Keratinocyte (primary cell): ENCODE measurements at regions not wholly inside any gene's neighbourhood (a gene's known extent, or its start where the extent isn't known, plus 50 kb on each side); places are given as distances from the start of the nearest gene placed in this dataset.

ENCODE experiments used
- DNase-seq: peaks from one replicate; pipeline ENCODE4 v3.0.0-alpha.2; 2011; ENCODE audit warnings: low read depth, missing footprints, low spot score
- FAIRE-seq: peaks from 2 replicates; lab custom pipeline; 2011; peaks lifted over from hg19 to GRCh38; lab: Jason Lieb, UNC
- H2AFZ ChIP-seq: 2 replicates; pipeline ENCODE4 v1.6.0; 2012; ENCODE audit warnings: low read length, control low read depth, inconsistent platforms; ENCODE audit not compliant: control insufficient read depth
- H3K27ac ChIP-seq: 2 replicates; pipeline ENCODE4 v1.5.1; 2011; ENCODE audit warnings: low read length; ENCODE audit not compliant: control insufficient read depth, insufficient read depth
- H3K27me3 ChIP-seq: 3 replicates; pipeline ENCODE4 v1.6.0; 2011; ENCODE audit warnings: low read length; ENCODE audit not compliant: control insufficient read depth, insufficient read depth; ENCODE audit errors: extremely low read depth
- H3K36me3 ChIP-seq, 2 experiments: 2 replicates in 1 of 2; 3 replicates in 1 of 2; pipeline ENCODE4 v1.5.1; 2011; ENCODE audit warnings: low read length in 2 of 2, mild to moderate bottlenecking in 1 of 2; ENCODE audit not compliant: control insufficient read depth in 2 of 2, insufficient read depth in 2 of 2; ENCODE audit errors: extremely low read depth in 1 of 2
- H3K4me1 ChIP-seq: 3 replicates; pipeline ENCODE4 v1.5.1; 2011; ENCODE audit warnings: low read length; ENCODE audit not compliant: control insufficient read depth, insufficient read depth; ENCODE audit errors: extremely low read depth
- H3K4me2 ChIP-seq: 3 replicates; pipeline ENCODE4 v1.6.0; 2011; ENCODE audit warnings: low read depth, low read length; ENCODE audit not compliant: control insufficient read depth, insufficient read depth; ENCODE audit errors: extremely low read depth
- H3K4me3 ChIP-seq, 3 experiments: fragments of 200-600 bp in 1 of 3; sonication (generic) in 1 of 3; 2 replicates in 2 of 3; 3 replicates in 1 of 3; pipeline ENCODE4 v1.5.1; 2011 to 2016; ENCODE audit warnings: low read length in 3 of 3, mild to moderate bottlenecking in 3 of 3, control low read depth in 2 of 3, inconsistent platforms in 1 of 3, low read depth in 1 of 3, mixed read lengths in 1 of 3, mixed run types in 1 of 3, moderate library complexity in 1 of 3; ENCODE audit not compliant: control insufficient read depth in 2 of 3, insufficient read depth in 2 of 3; ENCODE audit errors: extremely low read depth in 1 of 3
- H3K79me2 ChIP-seq: 2 replicates; pipeline ENCODE4 v1.6.0; 2012; ENCODE audit warnings: low read length; ENCODE audit not compliant: control insufficient read depth, insufficient read depth
- H3K9ac ChIP-seq: 3 replicates; pipeline ENCODE4 v1.6.0; 2011; ENCODE audit warnings: low read length; ENCODE audit not compliant: control insufficient read depth, insufficient read depth; ENCODE audit errors: extremely low read depth
- H3K9me1 ChIP-seq: 3 replicates; pipeline ENCODE4 v1.6.0; 2011; ENCODE audit warnings: low read length; ENCODE audit not compliant: control insufficient read depth, insufficient read depth; ENCODE audit errors: extremely low read depth
- H3K9me3 ChIP-seq: 2 replicates; pipeline ENCODE4 v1.5.1; 2012; ENCODE audit warnings: low read depth, low read length; ENCODE audit not compliant: control insufficient read depth
- H4K20me1 ChIP-seq: 3 replicates; pipeline ENCODE4 v1.6.0; 2011; ENCODE audit warnings: low read length; ENCODE audit not compliant: control insufficient read depth, insufficient read depth; ENCODE audit errors: extremely low read depth
- CTCF ChIP-seq, 3 experiments: IDR thresholded peaks in 1 of 3; conservative IDR thresholded peaks in 1 of 3; optimal IDR thresholded peaks in 1 of 3; 2 replicates in 2 of 3; 3 replicates in 1 of 3; pipeline versions ENCODE3 to v1.5.1; 2011; ENCODE audit warnings: low read length in 3 of 3, mild to moderate bottlenecking in 3 of 3, moderate library complexity in 2 of 3, control low read depth in 1 of 3, inconsistent platforms in 1 of 3; ENCODE audit not compliant: insufficient read depth in 2 of 3; ENCODE audit errors: extremely low read depth in 1 of 3
- EZH2 ChIP-seq: IDR thresholded peaks from one replicate; pipeline ENCODE4 v1.6.1; 2012; ENCODE audit warnings: inconsistent platforms, mild to moderate bottlenecking, low read length, moderate library complexity
- dilution Hi-C: fragments of 300-500 bp; cut with MboI; formaldehyde crosslinking; loops from one replicate; pipeline ENCODE4 v1.7.0; 2020; ENCODE audit warnings: low sequenced_read_pairs; ENCODE audit not compliant: extremely low pct_ligation_motif_present

DNA sequence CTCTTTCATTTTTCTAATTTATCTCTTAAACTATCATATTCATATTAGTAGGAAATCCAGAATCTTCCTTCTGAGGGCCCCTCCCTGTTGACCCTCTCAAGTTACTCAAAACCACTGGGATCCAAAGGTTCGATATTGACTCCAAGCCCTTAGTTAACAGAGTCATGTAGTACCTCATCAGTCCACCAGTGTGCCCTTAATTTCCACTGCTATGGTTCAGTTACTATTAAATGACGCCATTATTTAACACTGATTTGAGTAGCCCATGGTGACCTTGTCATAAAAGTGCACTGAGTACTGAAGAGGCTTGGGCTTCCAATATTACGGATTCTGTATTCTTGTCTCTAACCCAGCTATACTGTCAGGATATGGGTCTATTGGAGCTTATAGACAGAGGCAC lies 91.9 kb upstream of the MS4A8 start:
- TF ChIP-seq EZH2 = no peak
- peak in 1 of 3 experiments; percentile 9 for TF ChIP-seq CTCF (optimal IDR thresholded peaks at IDR 0.05 in 1 of 3, IDR thresholded peaks at IDR 0.05 in 1 of 3, conservative IDR thresholded peaks at IDR 0.05 in 1 of 3; ENCODE audit: extremely low read depth in 1 of 3, insufficient read depth in 2 of 3, low read length in 3 of 3)
- Histone ChIP-seq H3K4me2 (no peak overlapping the region), H4K20me1 (no peaks in the 10 kb centered on the region), H3K4me1 (no peaks in the 10 kb centered on the region), H3K4me3 (no peak overlapping the region), H3K27ac (no peak overlapping the region), H3K9ac (no peak overlapping the region), H2AFZ (no peak overlapping the region), H3K9me1 (no peaks in the 10 kb centered on the region), H3K79me2 (no peaks in the 10 kb centered on the region), H3K9me3 (no peaks in the 10 kb centered on the region), H3K27me3 (no peaks in the 10 kb centered on the region), H3K36me3 (no peaks in the 10 kb centered on the region)
- FAIRE-seq (no peak), DNase-seq (no peak)
- dilution Hi-C loops = no loop called here

GRCh38 chr11:60609632-60610031 lies 89.8 kb upstream of the MS4A8 start:
- FAIRE-seq = no peak
- H2AFZ ChIP-seq = no peak overlapping the region
- DNase-seq = no peak
- no peaks in the 10 kb centered on the region for H3K9me3 ChIP-seq
- dilution Hi-C loops = no loop called here
- TF ChIP-seq CTCF (optimal IDR thresholded peaks at IDR 0.05 in 1 of 3, IDR thresholded peaks at IDR 0.05 in 1 of 3, conservative IDR thresholded peaks at IDR 0.05 in 1 of 3; ENCODE audit: extremely low read depth in 1 of 3, insufficient read depth in 2 of 3, low read length in 3 of 3) (no peak), EZH2 (no peak)
- no peaks in the 10 kb centered on the region for H3K79me2 ChIP-seq
- H3K27me3 ChIP-seq = no peaks in the 10 kb centered on the region
- no peak overlapping the region for H3K4me3 ChIP-seq
- H3K27ac ChIP-seq = no peak overlapping the region
- no peak overlapping the region for H3K9ac ChIP-seq
- no peaks in the 10 kb centered on the region for H3K4me1 ChIP-seq
- H4K20me1 ChIP-seq = no peaks in the 10 kb centered on the region
- no peak overlapping the region for H3K4me2 ChIP-seq
- no peaks in the 10 kb centered on the region for H3K9me1 ChIP-seq
- H3K36me3 ChIP-seq = no peaks in the 10 kb centered on the region
